ENCODE measurements at regions not wholly inside any gene's neighbourhood (a gene's known extent, or its start where the extent isn't known, plus 50 kb on each side); places are given as distances from the start of the nearest gene placed in this dataset.

DNA sequence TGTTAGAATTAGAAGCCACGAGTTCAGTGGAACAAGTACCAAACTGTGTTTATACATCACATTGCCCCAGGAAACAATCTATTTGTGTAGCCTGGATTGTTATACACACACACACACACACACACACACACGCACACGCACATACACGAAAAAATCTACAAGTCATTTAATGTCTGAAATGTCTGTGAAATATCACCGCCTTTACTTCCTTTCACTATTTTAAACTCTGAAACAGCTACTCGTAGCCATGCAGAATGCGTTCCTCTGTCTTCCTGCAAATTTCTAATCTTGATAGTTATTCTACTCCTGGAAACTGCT, 84.4 kb upstream of the SCAF8 start:
- TF ChIP-seq, protein P1, sequence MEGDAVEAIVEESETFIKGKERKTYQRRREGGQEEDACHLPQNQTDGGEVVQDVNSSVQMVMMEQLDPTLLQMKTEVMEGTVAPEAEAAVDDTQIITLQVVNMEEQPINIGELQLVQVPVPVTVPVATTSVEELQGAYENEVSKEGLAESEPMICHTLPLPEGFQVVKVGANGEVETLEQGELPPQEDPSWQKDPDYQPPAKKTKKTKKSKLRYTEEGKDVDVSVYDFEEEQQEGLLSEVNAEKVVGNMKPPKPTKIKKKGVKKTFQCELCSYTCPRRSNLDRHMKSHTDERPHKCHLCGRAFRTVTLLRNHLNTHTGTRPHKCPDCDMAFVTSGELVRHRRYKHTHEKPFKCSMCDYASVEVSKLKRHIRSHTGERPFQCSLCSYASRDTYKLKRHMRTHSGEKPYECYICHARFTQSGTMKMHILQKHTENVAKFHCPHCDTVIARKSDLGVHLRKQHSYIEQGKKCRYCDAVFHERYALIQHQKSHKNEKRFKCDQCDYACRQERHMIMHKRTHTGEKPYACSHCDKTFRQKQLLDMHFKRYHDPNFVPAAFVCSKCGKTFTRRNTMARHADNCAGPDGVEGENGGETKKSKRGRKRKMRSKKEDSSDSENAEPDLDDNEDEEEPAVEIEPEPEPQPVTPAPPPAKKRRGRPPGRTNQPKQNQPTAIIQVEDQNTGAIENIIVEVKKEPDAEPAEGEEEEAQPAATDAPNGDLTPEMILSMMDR (IDR thresholded peaks at IDR 0.05 in 4 of 5, conservative IDR thresholded peaks at IDR 0.05 in 1 of 5): no peak
- no peak for TF ChIP-seq POLR2A (IDR thresholded peaks at IDR 0.05)
